Upper lobe of left lung (tissue), 6 donors: ENCODE measurements at regions not wholly inside any gene's neighbourhood (a gene's known extent, or its start where the extent isn't known, plus 50 kb on each side); places are given as distances from the start of the nearest gene placed in this dataset.

Experiments
- ATAC-seq, 2 donors: fragments of 200-7000 bp; cut with Tn5 transposase; one replicate each; pipeline ENCODE4 v1.9.1; 2022; ENCODE audit warnings: mild to moderate bottlenecking in 2 of 2, moderate library complexity in 2 of 2; ENCODE audit not compliant: low FRiP score in 2 of 2
- DNase-seq, 2 donors: peaks; one replicate each; pipeline ENCODE4 v3.0.0-alpha.2; 2019 to 2020
- H3K27ac ChIP-seq, 4 donors: fragments of 200-600 bp; sonication (generic); one replicate each; pipeline ENCODE4 v1.5.1; 2016 to 2019
- H3K27me3 ChIP-seq, 4 donors: fragments of 200-600 bp; sonication (generic); one replicate each; pipeline ENCODE4 v1.5.1; 2017 to 2019
- H3K36me3 ChIP-seq, 4 donors: fragments of 200-600 bp; sonication (generic); one replicate each; pipeline ENCODE4 v1.5.1; 2016 to 2019
- H3K4me1 ChIP-seq, 4 donors: fragments of 200-600 bp; sonication (generic); one replicate each; pipeline ENCODE4 v1.5.1; 2018 to 2019
- H3K4me3 ChIP-seq, 4 donors: fragments of 200-600 bp; sonication (generic); one replicate each; pipeline ENCODE4 v1.5.1; 2017 to 2019; ENCODE audit warnings: mild to moderate bottlenecking in 2 of 4, moderate library complexity in 1 of 4
- H3K9me3 ChIP-seq, 4 donors: fragments of 200-600 bp; sonication (generic); one replicate each; pipeline ENCODE4 v1.5.1; 2018 to 2019
- EP300 ChIP-seq, 4 donors: sonication (generic); formaldehyde crosslinking; IDR thresholded peaks; one replicate each; pipeline ENCODE4 v1.5.1; 2017; ENCODE audit warnings: antibody characterized with exemption in 4 of 4, control low read depth in 2 of 4
- POLR2A ChIP-seq, 4 donors: fragments of 450-650 bp; IDR thresholded peaks; one replicate each; pipeline ENCODE4 v1.5.1; 2016 to 2017; ENCODE audit warnings: antibody characterized with exemption in 4 of 4, mild to moderate bottlenecking in 2 of 4
- POLR2AphosphoS5 ChIP-seq, 2 donors: sonication (generic); formaldehyde crosslinking; IDR thresholded peaks; one replicate each; pipeline ENCODE4 v1.5.1; 2017; ENCODE audit warnings: antibody characterized with exemption in 2 of 2
- WGBS, 2 donors: methylation state at CpG; one replicate each; pipeline ENCODE4 v1.1.5; 2017 to 2018; 5-methylcytosine and 5-hydroxymethylcytosine counted together
- TF ChIP-seq, protein P1 (sequence below), 6 experiments: fragments of 450-650 bp in 4 of 6; fragments of 200-600 bp in 2 of 6; sonication (generic) in 2 of 6; IDR thresholded peaks; one replicate each; pipeline ENCODE4 v1.5.1; 2016 to 2019; ENCODE audit warnings: antibody characterized with exemption in 6 of 6
- donor health status: DM: no; HTN: no; CAD: no; lungs with moderate emphysema.
- donor health status: DM: no; HTN: yes; CAD: no; lungs with severe emphysema.

DNA sequence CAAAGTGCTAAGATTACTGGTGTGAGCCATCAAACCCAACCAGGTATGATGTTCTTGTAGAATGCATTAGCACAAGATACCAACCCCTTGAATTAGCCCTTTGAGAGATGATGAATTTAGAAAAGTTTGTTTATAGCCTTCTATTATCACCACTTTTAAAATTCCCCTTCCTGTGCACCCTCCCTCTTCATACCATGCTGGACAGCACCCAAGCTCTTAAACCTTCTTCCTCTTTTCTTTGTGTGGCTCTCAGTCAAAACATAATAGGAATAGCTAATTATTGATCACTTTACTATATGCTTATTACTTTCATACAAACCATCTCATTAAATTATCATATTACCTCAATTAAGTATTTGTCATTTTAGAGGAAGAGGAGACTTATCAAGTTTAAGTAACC, 87.6 kb upstream of the TMED7 start:
- DNase-seq (no peak), ATAC-seq (no peak)
- Histone ChIP-seq H3K9me3 (no peaks in the 10 kb centered on the region), H3K36me3 (no peaks in the 10 kb centered on the region), H3K27ac (no peak overlapping the region), H3K4me3 (no peak overlapping the region), H3K27me3 (no peaks in the 10 kb centered on the region), H3K4me1 (no peaks in the 10 kb centered on the region)
- TF ChIP-seq POLR2AphosphoS5 (IDR thresholded peaks at IDR 0.05): no peak

DNA sequence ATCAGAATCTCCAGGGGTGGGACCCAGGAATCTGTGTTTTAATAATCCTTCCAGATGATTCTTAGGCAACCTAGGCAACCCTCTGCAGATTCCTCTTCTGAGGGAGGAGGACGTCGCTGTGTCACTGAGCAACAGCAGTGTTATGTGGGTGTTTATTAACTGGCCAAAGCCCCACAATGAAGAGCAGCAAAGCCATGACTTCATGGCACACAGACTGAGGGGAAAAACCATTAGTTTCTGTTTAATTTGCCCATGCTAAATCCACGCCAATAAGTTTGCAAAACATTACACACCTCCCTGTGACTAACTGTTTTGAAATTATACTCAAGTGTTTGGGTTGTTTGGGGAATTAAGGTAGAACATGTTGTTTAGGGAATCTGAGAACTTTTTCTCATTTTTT, 83.7 kb upstream of the TMED7 start:
- Histone ChIP-seq H3K4me3 (no peak overlapping the region), H3K27ac (no peak overlapping the region), H3K4me1 (no peaks in the 10 kb centered on the region), H3K36me3 (no peaks in the 10 kb centered on the region), H3K27me3 (no peaks in the 10 kb centered on the region), H3K9me3 (no peaks in the 10 kb centered on the region)
- DNase-seq (no peak), ATAC-seq (peak in 1 of 2 donors; percentile 53)
- TF ChIP-seq, protein P1, sequence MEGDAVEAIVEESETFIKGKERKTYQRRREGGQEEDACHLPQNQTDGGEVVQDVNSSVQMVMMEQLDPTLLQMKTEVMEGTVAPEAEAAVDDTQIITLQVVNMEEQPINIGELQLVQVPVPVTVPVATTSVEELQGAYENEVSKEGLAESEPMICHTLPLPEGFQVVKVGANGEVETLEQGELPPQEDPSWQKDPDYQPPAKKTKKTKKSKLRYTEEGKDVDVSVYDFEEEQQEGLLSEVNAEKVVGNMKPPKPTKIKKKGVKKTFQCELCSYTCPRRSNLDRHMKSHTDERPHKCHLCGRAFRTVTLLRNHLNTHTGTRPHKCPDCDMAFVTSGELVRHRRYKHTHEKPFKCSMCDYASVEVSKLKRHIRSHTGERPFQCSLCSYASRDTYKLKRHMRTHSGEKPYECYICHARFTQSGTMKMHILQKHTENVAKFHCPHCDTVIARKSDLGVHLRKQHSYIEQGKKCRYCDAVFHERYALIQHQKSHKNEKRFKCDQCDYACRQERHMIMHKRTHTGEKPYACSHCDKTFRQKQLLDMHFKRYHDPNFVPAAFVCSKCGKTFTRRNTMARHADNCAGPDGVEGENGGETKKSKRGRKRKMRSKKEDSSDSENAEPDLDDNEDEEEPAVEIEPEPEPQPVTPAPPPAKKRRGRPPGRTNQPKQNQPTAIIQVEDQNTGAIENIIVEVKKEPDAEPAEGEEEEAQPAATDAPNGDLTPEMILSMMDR (IDR thresholded peaks at IDR 0.05): no peak
- TF ChIP-seq EP300 (IDR thresholded peaks at IDR 0.05) (no peak), POLR2A (IDR thresholded peaks at IDR 0.05) (no peak), POLR2AphosphoS5 (IDR thresholded peaks at IDR 0.05) (no peak)
- WGBS, 2 donors: 77 to 82% methylated on average over 3 of the region's 3 CpGs

DNA sequence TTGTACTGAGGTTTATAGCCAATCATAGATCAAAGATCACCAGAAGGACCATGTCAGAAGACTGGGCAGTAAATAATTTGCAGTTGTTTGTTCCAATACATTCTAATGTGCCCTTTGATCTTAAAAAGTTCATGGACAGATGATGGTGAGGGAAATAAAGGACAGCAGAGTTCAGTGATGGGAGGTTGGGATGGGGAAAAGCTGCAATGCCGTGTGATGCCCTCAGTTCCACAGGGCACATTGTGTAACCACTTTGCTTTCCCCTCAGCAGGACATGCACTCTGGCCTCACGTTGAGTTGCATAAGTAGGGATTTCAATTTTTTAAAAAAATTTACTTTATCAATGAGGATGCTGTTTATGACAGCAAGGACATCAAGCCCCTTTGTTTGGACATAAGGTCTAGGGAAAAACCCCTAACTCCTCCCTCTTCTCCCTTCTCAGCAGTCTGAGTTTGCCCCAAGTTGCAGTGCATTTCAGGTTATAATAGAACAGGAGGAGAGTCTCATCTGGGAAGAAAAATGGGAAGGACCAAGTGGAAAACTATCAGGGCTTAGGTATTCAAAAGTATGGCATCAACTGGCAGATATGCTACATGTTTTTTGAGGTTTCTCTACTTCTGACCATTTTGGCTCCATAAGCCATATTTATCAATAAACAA, 83.1 kb upstream of the TMED7 start:
- ATAC-seq (no peak), DNase-seq (no peak)
- Histone ChIP-seq H3K9me3 (no peaks in the 10 kb centered on the region), H3K4me3 (no peak overlapping the region), H3K27me3 (no peaks in the 10 kb centered on the region), H3K36me3 (no peaks in the 10 kb centered on the region), H3K4me1 (no peaks in the 10 kb centered on the region), H3K27ac (no peak overlapping the region)
- WGBS, 2 donors: 67 to 82% methylated on average over 2 of the region's 2 CpGs
- TF ChIP-seq POLR2A (IDR thresholded peaks at IDR 0.05) (no peak), POLR2AphosphoS5 (IDR thresholded peaks at IDR 0.05) (no peak), EP300 (IDR thresholded peaks at IDR 0.05) (no peak)
- TF ChIP-seq, protein P1 (IDR thresholded peaks at IDR 0.05): no peak

DNA sequence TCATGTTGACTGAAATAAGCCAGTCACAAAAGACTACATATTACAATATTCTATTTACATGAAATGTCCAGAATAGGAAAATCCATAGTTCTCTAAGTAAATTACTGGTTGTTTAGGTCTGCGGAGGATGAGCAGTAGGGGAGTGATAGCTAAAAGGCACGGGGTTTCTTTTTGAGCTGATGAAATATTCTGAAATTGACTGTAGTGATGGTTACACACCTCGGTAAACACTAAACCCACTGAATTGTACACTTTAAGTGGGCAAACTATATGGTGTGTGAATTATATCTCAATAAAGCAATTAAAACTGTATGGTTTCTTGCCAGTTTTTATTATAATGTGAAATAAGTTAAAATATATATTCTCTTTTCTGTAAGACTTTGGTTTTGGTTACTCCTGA, 77.7 kb upstream of the TMED7 start:
- H3K4me3 ChIP-seq: no peak overlapping the region
- no peak for ATAC-seq
- WGBS, 2 donors: 59 to 83% methylated on average over 3 of the region's 3 CpGs
- H3K9me3 ChIP-seq: no peaks in the 10 kb centered on the region
- TF ChIP-seq EP300 (IDR thresholded peaks at IDR 0.05): no peak
- TF ChIP-seq POLR2A (IDR thresholded peaks at IDR 0.05): no peak
- no peak for TF ChIP-seq POLR2AphosphoS5 (IDR thresholded peaks at IDR 0.05)
- TF ChIP-seq, protein P1 (IDR thresholded peaks at IDR 0.05): no peak
- no peaks in the 10 kb centered on the region for H3K36me3 ChIP-seq
- H3K27me3 ChIP-seq: no peaks in the 10 kb centered on the region
- H3K27ac ChIP-seq: no peak overlapping the region
- H3K4me1 ChIP-seq: no peaks in the 10 kb centered on the region
- DNase-seq: no peak

DNA sequence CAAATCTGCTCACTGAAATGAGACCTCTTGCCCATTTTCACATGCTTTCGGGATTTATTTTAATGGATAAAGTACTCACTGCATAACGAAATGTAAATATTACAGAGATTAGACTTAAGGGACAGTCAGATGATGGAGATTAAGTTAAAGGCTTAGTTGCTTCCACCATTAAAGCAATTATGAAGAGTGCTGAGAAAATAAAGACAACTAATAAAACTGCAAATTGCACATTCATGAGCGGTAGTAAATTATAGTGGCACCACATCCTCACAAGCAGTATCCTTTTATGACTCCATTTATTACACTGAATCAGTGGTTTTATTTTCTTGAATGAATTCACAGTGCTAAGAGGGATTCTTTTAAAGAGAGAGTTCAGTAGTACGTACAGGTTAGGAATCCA, 76.2 kb upstream of the TMED7 start:
- no peak for ATAC-seq
- 72 to 79% methylated on average over 4 of the region's 4 CpGs for WGBS, 2 donors

More for the DNA sequence above, 76.2 kb upstream of the TMED7 start:
- no peak for TF ChIP-seq EP300 (IDR thresholded peaks at IDR 0.05)
- TF ChIP-seq, protein P1 (IDR thresholded peaks at IDR 0.05): no peak
- no peak for TF ChIP-seq POLR2A (IDR thresholded peaks at IDR 0.05)
- TF ChIP-seq POLR2AphosphoS5 (IDR thresholded peaks at IDR 0.05): no peak
- no peak overlapping the region for H3K4me3 ChIP-seq
- no peak for DNase-seq
- H3K27ac ChIP-seq: no peak overlapping the region
- H3K9me3 ChIP-seq: no peaks in the 10 kb centered on the region
- H3K36me3 ChIP-seq: no peaks in the 10 kb centered on the region
- no peaks in the 10 kb centered on the region for H3K27me3 ChIP-seq
- H3K4me1 ChIP-seq: no peaks in the 10 kb centered on the region
